GM23338 (cell line): ENCODE measurements at regions not wholly inside any gene's neighbourhood (a gene's known extent, or its start where the extent isn't known, plus 50 kb on each side); places are given as distances from the start of the nearest gene placed in this dataset.

Experiments
- ATAC-seq: fragments of 200-7000 bp; cut with Tn5 transposase; 3 replicates; pipeline ENCODE4 v1.9.1; 2020
- DNase-seq: peaks from one replicate; pipeline ENCODE4 v3.0.0-alpha.2; 2015; ENCODE audit warnings: low spot score
- H2AFZ ChIP-seq: fragments of 200-600 bp; sonication (generic); 2 replicates; pipeline ENCODE4 v1.8.0; 2016; ENCODE audit warnings: antibody characterized with exemption, mild to moderate bottlenecking, moderate library complexity
- H3F3A ChIP-seq: fragments of 200-600 bp; sonication (generic); replicated peaks from 2 replicates; pipeline ENCODE4 v1.8.0; 2017; ENCODE audit warnings: antibody characterized with exemption, mixed run types, low read depth
- H3K27ac ChIP-seq: fragments of 200-600 bp; sonication (generic); 2 replicates; pipeline ENCODE4 v1.6.1; 2016; ENCODE audit warnings: low read depth
- H3K27me3 ChIP-seq: fragments of 200-600 bp; sonication (generic); 2 replicates; pipeline ENCODE4 v1.8.0; 2016; ENCODE audit warnings: mild to moderate bottlenecking, mixed run types, moderate library complexity; ENCODE audit not compliant: insufficient read depth
- H3K36me3 ChIP-seq: fragments of 200-600 bp; sonication (generic); 2 replicates; pipeline ENCODE4 v1.8.0; 2016; ENCODE audit warnings: mild to moderate bottlenecking; ENCODE audit not compliant: insufficient read depth
- H3K4me1 ChIP-seq: fragments of 200-600 bp; sonication (generic); 2 replicates; pipeline ENCODE4 v1.8.0; 2016; ENCODE audit warnings: mild to moderate bottlenecking, moderate library complexity; ENCODE audit not compliant: insufficient read depth
- H3K4me2 ChIP-seq: fragments of 200-600 bp; sonication (generic); 2 replicates; pipeline ENCODE4 v1.7.1; 2017; ENCODE audit warnings: mixed run types
- H3K4me3 ChIP-seq: fragments of 200-600 bp; sonication (generic); 2 replicates; pipeline ENCODE4 v1.6.1; 2016; ENCODE audit warnings: mixed run types
- H3K79me2 ChIP-seq: fragments of 200-600 bp; sonication (generic); replicated peaks from 2 replicates; pipeline ENCODE4 v1.8.0; 2017; ENCODE audit warnings: mild to moderate bottlenecking; ENCODE audit not compliant: insufficient read depth
- H3K9me2 ChIP-seq: fragments of 200-600 bp; sonication (generic); 2 replicates; pipeline ENCODE4 v1.8.0; 2017; ENCODE audit not compliant: insufficient read depth
- H4K20me1 ChIP-seq: fragments of 200-600 bp; sonication (generic); replicated peaks from 2 replicates; pipeline ENCODE4 v1.8.0; 2017; ENCODE audit warnings: mild to moderate bottlenecking; ENCODE audit not compliant: insufficient read depth
- H3K27ac Mint-ChIP-seq: 2 replicates; pipeline ENCODE4 v1.8.0; 2020; ENCODE audit warnings: inconsistent platforms, mild to moderate bottlenecking, moderate library complexity, mixed read lengths
- H3K27me3 Mint-ChIP-seq: 3 replicates; pipeline ENCODE4 v1.8.0; 2022; ENCODE audit warnings: low read depth, mild to moderate bottlenecking, moderate library complexity, mixed read lengths, inconsistent platforms; ENCODE audit not compliant: insufficient read depth, poor library complexity
- H3K36me3 Mint-ChIP-seq: 3 replicates; pipeline ENCODE4 v1.8.0; 2021; ENCODE audit warnings: low read depth, mild to moderate bottlenecking, inconsistent platforms, moderate library complexity, mixed read lengths
- H3K4me1 Mint-ChIP-seq: 3 replicates; pipeline ENCODE4 v1.8.0; 2020; ENCODE audit warnings: mild to moderate bottlenecking, inconsistent platforms, mixed read lengths
- H3K4me3 Mint-ChIP-seq: 3 replicates; pipeline ENCODE4 v1.8.0; 2021; ENCODE audit warnings: moderate library complexity, mild to moderate bottlenecking, inconsistent platforms, mixed read lengths
- H3K9me3 Mint-ChIP-seq: 3 replicates; pipeline ENCODE4 v1.8.0; 2020; ENCODE audit warnings: moderate library complexity, mild to moderate bottlenecking, inconsistent platforms, mixed read lengths
- CREB1 ChIP-seq: fragments of 250-450 bp; sonication (Bioruptor Pico); IDR thresholded peaks from 2 replicates; pipeline ENCODE4 v1.5.0; 2020; ENCODE audit warnings: low read depth, mild to moderate bottlenecking, moderate library complexity
- CTCF ChIP-seq, 2 experiments: fragments of 200-600 bp in 1 of 2; sonication (generic) in 1 of 2; conservative IDR thresholded peaks; 2 replicates each; pipeline versions ENCODE4 v1.5.1 to v1.6.1; 2016 to 2017; ENCODE audit warnings: antibody characterized with exemption in 2 of 2, low read depth in 2 of 2, mild to moderate bottlenecking in 2 of 2, moderate library complexity in 1 of 2
- EZH2 ChIP-seq: fragments of 200-600 bp; sonication (generic); IDR thresholded peaks from one replicate; pipeline ENCODE4 v1.8.0; 2017; ENCODE audit warnings: antibody characterized with exemption, mild to moderate bottlenecking, low read depth; ENCODE audit not compliant: unreplicated experiment
- JUNB ChIP-seq: IDR thresholded peaks from one replicate; pipeline ENCODE4 v1.6.1; 2016; ENCODE audit warnings: antibody characterized with exemption; ENCODE audit not compliant: unreplicated experiment
- REST ChIP-seq: IDR thresholded peaks from one replicate; pipeline ENCODE4 v1.6.1; 2018; ENCODE audit warnings: antibody characterized with exemption; ENCODE audit not compliant: unreplicated experiment
- STAT1 ChIP-seq: IDR thresholded peaks from one replicate; pipeline ENCODE4 v1.6.1; 2016; ENCODE audit warnings: antibody characterized with exemption; ENCODE audit not compliant: unreplicated experiment
- ZNF331 ChIP-seq: fragments of 250-450 bp; sonication (Bioruptor Pico); IDR thresholded peaks from 2 replicates; pipeline ENCODE4 v1.5.0; 2020; ENCODE audit warnings: low read depth, mild to moderate bottlenecking, moderate library complexity
- ZNF462 ChIP-seq: fragments of 250-450 bp; sonication (Bioruptor Pico); IDR thresholded peaks from 2 replicates; pipeline ENCODE4 v1.5.0; 2020; ENCODE audit warnings: mild to moderate bottlenecking, moderate library complexity

DNA sequence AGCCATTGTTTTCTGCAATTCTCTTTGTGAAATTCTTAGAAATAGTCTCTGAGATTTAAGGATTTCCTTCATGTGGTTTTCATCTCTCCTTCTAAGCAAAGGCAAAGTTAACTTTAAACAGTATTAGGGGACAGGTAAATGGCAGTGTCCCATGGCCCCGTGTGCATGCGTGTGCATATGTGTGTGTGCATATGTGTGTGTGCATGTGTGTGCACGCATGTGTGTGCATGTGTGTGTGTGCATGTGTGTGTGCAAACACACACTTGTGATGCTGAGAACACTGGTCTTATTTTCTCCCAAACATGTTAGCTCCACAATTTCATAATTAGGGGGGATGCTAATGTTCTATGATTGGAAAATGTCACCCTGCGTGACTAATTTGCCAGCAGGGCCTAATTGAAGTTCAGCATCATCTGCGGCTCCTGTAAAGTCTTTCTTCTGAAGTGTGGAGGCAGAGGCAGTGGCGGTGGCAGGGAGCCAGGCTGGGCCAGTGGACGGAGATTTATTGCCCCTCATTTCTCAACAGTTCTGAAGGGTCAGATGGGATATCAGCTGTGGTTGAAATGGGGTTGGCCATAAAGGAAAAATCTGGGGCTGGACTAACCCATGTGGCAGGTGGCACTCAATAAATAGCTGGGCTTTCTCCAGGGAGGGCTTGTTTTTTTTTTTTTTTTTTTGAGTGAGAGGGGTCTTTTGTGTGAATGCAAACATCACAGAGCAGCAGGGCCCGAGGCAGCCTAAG, 289.3 kb upstream of the PODXL start (continued):
- TF ChIP-seq CTCF (conservative IDR thresholded peaks at IDR 0.05; ENCODE audit: low read depth in 2 of 2) (no peak), ZNF331 (CRISPR knock-in tag) (no peak), CREB1 (CRISPR knock-in tag) (no peak), JUNB (no peak), ZNF462 (CRISPR knock-in tag) (no peak)

- DNase-seq, result no peak
- 0 out of 2 replicates have a peak, but pooled peaks cover 2% of the 10 kb centered on the region for H3K9me2 ChIP-seq
- H3K27me3 Mint-ChIP-seq, result peaks cover 3% of the 10 kb centered on the region
- H2AFZ ChIP-seq, result no peak overlapping the region
- no peak overlapping the region for H3K4me2 ChIP-seq
- H3F3A ChIP-seq, result no peaks in the 10 kb centered on the region
- H3K27me3 ChIP-seq, result no peaks in the 10 kb centered on the region
- ATAC-seq, result no peak
- no peaks in the 10 kb centered on the region for H3K9me3 Mint-ChIP-seq
- no peak overlapping the region for H3K4me3 Mint-ChIP-seq
- H3K79me2 ChIP-seq, result no peaks in the 10 kb centered on the region
- H3K4me1 Mint-ChIP-seq, result no peaks in the 10 kb centered on the region; the same call in 2 of the 3 replicates
- H3K27ac ChIP-seq, result no peak overlapping the region
- H3K36me3 Mint-ChIP-seq, result no peaks in the 10 kb centered on the region
- H3K4me3 ChIP-seq, result no peak overlapping the region
- no peaks in the 10 kb centered on the region for H3K36me3 ChIP-seq
- no peaks in the 10 kb centered on the region for H4K20me1 ChIP-seq
- no peak overlapping the region for H3K27ac Mint-ChIP-seq
- no peaks in the 10 kb centered on the region for H3K4me1 ChIP-seq
- no peak for TF ChIP-seq REST
- no peak for TF ChIP-seq CREB1 (CRISPR knock-in tag)
- no peak for TF ChIP-seq EZH2
- no peak for TF ChIP-seq STAT1
Measured at GRCh38 chr7:131844369-131844768, 287.9 kb upstream of the PODXL start.
